Hippocampal formation (tissue), 2 donors: ENCODE measurements at regions not wholly inside any gene's neighbourhood (a gene's known extent, or its start where the extent isn't known, plus 50 kb on each side); places are given as distances from the start of the nearest gene placed in this dataset.
"Not testable (repeated sequence)": the region's sequence is repeated elsewhere in the genome, so short reads cannot be mapped to it uniquely, and the experiment has no call there.

Source experiments
- DNase-seq, 2 donors: peaks; one replicate each; lab custom pipeline; 2025; lab: John Stamatoyannopoulos, UW

DNA sequence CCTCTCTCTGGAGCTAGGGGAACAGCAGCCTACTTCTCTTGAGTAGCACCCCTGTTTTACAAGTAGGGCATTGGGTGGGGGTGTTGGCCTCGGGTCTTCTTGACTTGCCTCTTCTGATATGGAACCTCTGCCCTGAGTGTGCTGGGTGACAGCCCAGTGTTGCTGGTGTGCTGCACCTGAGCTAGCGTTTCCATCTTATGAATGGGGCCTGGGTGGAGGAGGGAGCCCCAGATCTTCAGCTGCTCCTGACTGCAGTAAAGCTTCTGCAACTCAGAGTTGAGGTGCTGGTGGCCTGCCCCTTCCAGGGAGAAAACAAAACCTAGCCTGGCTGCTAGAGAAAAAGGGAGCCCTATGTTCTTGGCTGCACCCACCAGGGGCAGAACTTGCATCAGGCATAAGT lies 202.5 kb upstream of the SHH start:
- no peak for DNase-seq

DNA sequence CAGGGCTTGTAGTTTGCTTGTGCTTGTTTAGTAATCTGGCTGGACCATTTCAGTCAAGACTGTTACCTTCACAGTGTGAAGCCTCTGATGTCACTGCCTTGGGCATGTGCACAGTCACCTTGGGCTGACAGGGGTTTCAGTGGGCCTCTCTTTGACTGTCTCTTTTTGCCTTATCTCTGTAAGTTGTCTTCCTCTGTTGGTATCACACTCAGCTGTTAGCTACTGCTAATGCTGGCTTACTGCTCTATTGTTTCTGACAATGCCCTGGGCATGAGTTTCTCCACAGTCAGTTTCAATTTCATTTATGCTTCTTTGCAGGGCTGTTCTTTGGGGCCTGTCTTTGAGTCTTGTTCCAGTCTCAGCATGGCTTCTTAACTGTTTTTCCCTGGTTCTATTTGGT lies 201.9 kb upstream of the SHH start:
- DNase-seq = no peak

DNA sequence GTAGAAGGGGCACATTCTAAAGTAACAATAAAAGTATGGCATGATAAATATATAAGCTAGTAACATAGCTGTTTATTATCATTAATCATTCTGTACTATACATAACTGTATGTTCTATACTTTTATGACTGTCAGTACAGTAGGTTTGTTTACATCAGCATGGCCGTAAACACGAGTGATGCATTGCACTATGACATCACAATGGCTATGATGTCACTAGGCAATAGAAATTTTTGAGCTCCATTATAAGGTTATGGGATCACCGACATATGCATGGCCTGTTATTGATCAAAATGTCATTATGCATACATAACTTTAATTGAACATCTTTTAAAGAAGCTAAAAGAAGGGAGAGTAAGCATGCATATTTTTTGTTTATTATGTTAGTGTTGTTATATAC lies 200.1 kb upstream of the SHH start:
- DNase-seq = no peak

DNA sequence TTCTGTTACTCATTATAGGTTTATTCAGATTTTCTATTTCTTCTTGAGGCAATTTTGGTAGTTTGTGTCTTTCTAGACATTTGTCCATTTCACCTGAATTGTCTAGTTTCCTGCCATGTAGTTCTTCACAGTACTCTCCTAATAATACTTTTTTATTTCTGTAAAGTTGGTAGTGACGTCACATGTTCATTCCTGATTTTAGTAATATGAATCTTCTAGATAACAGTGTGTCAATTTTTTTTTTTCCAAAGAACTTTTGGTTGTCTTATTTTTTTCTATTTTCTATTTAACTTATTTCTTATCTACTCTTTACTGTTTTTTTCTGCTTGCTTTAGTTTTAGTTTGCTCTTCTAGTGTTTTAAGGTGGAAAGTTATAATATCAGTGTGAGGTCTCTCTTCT lies 197.3 kb upstream of the SHH start:
- no peak for DNase-seq

DNA sequence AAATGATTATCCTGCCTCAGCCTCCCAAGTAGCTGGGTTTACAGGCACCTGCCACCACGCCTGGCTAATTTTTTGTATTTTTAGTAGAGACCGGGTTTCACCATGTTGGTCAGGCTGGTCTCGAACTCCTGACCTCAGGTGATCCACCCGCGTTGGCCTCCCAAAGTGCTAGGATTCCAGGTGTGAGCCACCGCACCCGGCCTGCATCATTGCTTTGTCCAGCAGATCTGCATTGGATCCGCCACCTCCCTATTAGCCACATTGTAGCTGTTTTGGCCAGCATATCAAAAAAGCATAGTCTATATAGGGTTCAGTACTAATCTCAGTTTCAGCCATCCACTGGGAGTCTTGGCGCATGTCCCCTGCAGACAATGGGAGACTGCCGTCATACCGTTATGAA lies 194.6 kb upstream of the SHH start:
- DNase-seq = not testable (repeated sequence)

DNA sequence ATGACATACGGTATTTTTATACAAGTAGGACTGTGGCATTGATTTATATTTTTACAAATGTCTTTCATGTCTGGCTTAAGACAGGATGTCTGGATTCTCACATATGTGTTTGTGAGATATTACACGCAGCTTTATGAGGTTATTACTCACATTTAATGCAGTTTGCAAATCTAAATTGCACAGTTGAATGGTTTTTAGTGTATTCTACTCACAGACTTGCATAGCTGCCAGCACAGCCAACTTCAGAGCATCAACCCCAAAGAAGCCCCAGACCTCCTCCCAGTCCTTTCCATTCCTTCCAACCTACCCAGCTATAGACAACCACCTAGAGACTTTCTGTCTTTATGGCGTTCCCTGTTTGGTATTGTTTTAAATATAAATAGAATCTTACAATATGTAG lies 193.8 kb upstream of the SHH start:
- DNase-seq = no peak

DNA sequence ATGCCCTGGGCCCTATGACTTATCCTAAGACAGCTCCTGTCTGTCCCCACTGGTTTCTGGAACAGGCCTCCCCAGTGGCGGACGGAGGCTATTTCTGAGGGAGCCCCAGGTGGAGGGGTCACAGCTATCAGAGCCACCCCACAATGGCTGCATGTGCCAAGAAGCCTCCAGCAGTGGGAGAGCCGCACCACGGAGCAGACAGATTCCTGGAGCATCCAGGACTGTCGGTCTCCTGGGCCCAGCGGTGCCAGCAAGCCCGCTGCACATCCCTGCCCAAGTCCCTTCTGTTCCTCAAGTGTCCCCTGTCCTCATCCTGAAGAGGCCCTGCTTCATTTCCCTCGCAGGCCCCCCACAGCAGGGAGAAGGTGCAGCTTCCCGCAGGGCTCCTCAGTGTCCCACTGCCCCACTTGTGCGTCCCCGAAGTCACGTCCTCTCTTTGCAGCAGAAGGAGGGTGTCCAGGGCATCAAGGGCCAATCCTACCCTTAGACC lies 193.0 kb upstream of the SHH start:
- no peak for DNase-seq

DNA sequence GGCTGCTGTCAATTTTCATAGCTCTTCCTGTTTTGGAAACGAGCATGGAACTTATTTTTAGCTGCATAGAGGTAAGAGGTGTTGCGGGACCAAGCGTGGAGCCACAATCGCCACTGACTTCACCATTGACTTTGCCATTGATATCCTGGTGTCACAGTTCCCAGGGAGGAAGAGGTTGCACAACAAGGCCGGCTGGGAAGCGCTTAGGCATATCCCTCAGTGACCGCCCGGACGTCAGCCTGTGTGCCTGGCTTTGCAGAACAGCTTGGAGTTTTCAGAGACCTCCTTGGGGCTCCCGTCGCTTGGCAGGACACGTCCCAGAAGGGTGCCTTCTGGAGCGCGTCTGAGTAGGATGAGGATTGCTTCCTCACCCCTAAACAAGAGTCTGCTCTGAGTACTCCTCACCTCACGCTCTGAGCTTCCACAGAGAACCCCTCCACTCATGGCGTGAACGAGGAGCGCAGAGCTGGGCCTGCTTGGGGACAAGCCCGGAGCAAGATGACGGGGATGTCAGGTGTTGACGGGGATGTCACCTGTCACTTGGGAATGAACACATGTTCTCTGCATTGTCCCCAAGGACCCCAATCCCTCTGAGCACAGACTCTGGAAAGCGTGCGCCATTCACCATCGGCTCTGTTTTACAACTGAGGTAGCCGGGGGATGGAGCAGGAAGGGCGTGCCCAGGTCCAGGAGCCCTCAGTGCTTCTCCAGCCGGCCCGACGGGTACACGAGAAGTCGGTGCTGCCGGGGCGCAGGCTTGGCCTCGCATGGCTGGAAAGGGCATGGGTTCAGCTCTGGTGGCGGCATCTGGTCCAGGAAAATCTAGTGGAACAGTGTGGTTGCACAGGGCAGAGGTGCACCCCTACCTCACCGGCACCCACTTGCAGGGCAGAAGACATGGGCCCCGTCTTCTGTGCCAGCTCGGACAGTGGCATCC lies 192.3 kb upstream of the SHH start:
- no peak for DNase-seq

DNA sequence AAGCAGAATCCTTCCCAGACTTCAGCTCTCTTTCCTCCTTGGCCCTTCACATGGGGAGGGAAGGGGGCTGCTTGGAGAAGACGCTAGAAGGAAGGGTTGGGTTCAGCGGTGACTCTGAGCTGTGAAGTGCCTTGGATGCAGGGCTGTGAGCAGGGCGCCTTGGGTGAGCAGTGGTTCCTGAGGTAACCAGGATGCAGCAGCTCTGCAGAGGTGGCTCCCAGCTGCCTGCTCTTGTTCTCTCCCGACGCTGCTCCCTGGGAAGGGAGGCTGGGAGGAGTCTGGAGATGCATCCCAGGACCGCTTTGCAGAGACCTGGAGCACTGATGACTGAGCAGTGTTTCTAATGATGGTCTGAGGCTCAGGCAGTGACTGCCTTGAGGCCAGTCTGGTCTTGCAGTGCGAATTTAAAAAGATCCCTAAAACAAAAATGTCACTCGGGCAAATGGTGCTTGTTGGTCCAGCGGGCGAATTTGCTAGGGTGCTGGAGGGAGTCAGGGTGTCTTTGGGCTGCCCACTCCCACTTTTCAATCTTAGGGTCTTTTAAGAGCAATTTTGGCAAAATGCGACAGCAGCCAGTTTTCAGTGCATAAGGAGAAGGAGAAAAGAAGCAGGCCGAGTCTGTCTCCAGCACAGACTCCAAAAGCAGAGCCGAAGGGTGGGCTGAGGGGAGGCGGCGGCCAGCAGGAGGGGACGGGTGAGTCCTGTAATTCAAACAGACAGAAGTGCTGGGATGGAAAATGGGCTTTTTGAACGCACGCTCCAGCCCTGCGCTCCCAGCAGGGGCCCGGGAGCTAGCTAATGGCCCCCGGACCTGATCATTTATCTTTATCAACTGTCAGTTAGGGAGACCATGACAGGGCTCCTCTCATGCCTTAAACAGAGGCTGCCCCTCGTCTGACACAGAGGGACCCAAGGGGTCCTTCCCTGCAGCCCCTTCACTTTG lies 191.2 kb upstream of the SHH start:
- no peak for DNase-seq

DNA sequence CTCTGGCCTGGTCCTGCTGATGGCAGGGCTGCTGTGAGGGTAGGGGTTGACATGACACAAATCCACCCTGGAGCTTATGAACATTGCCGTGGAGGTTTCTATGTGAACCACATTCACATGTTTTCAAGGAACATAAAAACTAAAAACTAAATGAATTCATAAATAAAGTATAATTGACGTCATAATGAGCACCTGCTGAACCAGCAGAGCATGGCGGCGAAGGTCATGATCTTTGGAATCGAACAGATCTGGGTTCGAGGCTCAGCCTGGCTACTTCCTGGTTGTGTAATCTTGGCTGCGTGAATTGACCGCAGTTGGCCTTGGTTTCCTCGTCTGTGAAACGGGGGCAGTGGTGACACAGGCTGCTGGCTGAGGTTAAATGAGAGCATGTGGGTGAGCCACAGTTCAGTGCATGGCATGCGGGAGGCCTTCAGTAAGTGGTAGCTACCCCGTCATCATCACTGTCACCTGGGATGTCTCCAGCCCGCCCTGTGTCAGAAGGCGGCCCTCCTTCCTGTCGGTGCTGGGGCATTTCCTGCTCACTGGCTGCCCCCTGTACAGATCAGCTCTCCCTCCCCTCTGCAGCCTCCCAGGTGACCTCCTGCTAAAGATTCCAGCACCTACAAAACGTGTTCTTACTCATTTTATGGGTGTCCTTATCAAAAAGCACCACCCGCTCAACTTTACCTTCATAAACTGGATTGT lies 190.3 kb upstream of the SHH start:
- DNase-seq = no peak

DNA sequence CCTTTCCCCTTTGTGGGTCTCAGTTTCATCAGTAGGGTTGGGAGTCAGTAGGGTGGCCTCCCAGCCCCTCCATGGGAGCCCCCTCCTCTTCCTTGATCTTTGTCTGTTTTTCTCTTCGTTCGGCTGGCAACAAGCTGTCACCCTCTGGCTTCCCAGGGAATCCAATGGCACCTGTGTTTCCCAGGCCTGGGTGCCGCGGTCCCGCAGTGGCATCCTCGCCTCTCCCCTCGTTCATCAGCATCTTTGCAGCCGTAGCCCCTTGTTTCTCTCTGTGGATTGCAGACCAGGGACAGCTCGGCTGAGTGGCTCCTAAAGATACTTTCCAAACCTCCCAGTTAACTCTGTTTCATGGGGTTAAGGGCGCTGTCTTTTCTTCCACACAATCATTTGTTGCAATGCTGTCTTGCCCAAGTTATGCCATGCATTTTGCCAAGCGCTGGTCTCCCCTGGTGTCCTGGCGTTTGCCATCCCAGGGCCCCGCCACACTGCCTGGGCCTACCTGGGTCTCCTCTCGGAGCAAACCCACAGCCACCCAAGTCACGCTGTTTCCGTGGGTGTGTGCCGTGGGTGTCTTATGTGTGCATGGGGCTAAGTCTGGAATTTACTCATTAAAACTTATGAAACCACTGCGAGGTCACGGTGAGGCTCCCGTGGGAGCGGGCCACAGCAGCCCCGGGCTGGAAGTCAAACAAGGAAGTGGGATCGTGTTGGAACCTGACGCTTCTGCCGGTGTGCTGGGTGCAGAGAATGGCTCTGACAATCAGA lies 189.4 kb upstream of the SHH start:
- no peak for DNase-seq

DNA sequence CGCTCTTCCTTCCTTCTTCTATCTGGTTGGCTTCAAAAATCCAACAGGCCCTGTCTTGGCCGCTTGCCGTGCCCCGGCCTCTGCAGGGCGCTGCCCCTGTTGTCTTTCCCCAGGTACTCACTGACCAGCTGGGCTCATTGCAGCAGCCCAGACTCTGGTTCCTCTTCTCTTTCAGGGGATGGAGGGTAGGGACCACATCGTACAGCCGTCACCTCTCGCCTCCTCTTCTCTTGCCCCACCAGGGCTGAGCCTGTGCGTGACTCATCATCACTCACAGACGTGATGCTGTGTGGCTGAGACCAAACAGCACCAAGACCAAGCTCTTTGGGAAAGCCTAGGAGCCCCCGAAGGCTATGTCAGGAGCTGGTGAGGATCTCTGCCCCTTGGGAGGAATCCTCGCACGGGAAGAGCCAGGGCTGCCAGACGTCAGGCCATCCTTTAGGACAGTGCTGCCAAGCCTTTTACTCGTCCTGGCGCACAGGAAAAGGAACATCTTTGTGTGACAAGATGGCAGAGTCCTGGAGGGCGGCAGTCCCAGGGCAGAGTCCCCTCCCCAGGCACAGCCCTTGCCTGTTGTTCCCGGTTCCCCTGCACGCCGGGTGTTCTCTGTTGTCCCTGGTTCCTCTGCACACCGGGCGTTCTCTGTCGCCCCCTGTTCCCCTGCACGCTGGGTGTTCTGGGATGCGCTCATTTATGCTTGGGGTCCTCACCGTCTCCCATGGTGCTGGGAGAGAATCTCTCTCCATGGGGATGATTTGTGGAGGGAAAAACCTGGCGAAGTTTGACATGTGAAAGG lies 188.5 kb upstream of the SHH start:
- DNase-seq = no peak

DNA sequence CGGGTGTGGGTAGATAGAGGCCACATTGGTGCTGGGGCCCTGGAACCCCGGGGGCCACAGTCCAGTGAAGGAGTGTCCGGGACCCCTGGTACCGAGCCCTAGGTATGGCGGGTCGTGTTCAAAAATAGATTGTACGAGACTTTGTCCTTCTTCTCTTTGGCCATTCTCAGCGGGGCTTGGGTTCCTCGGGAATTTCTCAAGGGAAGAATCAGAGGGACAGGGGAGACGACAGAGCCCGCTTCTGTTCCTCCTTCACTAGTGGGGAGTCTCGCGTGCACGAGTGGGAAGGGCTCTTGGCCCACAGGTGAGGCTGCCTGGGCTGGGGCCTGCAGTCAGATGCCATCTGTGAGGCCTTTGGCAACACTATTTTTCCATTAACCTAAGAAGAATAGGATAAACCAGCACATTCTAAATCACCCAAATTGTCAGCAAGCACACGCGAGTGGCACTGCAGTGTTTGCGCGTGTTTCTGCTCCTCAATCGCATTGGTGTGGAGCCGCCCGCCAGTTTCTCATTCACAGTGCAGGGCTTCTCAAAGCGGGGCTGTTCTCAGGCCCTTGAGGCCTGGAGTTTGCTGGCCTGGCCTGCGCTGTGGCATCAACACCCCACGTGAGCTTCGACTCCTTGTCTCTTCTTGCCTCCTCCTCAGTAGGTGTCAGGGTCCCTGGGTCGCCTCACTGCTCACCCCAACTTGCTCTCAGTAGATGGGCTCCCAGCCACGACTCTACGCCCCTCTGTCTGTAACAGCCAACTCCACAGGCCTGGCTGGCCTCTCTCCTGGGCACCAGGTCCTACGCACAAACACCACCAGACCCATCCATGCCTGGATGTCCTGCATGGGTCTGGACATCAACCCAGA lies 187.6 kb upstream of the SHH start:
- DNase-seq = no peak

DNA sequence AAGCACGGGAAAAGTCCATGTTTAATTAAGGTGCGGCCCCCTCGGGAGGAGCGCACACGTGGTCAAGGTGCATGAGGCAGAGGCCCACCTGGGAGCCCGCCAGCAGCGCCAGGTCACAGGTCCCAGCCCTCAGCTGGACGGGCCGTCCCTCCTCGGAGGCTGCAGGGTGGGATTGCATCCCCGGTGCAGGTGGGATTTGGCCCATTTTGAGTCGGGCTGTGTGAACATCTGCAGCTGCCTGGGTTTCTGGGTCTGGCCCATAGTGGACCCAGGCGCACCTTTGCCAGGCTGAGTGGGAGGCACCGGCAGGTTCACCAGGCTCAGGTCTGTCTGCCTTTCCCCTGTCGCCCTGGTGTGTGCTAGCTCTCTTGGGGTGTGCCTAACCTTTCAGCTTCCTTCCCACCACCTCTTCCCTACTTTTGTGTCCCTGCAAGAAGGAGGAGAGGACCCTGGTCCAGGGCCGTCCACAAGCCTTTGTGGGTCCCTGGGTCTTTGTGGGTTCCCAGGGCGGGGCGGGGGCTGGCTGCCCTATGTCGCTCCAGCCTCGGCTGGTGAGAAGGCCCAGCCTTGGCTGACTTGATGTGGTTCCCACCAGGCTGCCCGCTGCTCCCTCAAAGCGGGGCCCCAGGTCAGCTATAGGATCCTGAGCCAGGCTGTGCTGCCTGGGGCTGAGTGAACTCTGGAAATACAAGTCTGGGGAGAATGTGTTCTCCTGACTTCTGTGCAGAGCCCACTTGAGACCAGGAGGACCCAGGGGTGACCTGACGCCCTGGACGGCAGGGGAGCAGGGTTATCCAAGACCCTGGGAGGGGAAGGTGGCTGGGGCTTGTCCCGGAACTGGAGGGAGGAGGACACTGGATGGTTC lies 186.7 kb upstream of the SHH start:
- no peak for DNase-seq

DNA sequence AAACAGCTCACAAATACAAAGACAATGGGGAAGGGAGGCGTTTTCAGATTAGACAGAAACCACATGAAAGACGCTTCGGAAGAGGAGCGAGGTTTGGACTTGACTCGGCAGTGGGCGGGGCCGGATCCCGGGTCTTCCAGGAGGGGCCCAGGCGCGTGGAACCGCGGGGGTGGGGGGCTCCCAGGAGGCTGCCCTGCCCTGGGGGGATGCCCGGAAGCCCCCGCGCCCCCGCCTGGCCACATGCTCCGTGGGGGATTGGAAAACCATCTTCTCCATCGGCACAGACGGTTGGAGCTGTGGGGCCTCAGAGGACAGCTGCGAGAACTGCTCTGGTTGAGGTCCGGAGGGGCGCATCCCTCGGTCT lies 186.0 kb upstream of the SHH start:
- DNase-seq = no peak

DNA sequence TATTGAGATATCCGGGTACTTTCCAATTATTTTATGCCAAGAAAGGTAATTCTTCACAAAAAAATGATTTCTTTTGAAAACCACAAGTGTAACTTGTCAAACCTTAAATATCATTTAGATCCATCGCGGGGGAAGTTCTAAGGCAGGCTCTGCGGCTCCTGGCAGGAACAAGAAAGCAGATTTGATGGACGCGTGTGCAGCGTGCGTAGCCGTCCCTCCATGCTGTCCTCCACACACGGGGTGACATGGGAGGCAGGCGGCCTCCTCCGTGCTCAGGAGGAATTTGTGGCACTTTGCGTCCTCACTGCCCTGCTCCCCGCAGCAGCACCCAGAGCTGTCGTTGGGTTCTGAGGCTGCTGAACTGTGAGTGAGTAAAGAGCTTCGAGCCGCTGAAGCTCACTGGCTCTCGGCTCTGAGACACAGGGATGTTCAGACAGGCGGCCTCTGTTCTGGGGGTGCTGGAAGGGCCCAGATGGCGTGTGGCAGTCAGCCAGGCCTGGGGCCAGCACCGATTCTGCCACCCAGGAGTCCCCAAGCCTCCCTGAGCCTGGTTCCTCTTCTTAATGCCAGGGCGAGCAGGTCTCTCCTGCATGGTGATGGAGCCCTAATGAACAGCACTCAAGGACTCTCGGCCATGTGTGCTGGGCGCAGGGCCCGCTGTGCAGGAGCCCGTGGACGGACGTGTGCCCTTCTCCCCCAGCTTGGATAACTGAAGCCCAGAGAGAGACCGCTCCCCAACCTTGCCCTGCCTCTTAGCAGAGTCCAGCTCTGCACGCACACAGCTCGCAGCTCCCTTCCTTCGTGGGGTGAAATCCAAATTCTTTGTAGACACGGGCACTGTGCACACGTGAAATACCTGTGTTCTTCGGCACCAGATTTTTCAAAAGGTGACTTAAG lies 185.4 kb upstream of the SHH start:
- no peak for DNase-seq

DNA sequence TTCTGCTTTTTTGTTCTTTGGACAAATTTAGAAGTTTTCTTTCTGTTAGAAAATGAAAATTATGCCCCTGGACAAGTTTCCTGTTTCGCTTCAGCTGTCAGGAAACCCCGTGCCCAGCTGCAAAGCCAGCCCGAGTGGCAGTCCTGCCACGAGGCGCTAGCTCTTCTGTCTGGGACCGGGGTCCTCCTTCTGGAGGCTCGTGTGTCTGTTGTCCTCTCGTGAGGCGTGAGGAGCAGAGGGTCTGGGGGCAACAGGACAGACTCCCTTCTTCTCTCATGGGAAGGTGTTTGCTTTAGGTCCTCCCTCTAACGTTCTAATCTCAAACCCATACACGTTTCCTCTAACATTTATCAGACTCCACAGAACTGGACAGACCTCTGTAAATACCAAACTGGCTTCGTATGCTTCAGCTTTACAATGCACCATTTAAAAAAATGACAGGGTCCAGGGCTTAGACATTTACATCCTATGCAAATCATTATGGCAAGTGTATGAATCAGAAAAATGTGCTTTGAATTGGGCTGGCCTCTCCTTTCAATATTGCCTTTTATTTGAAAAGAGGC lies 184.5 kb upstream of the SHH start:
- no peak for DNase-seq
